Stimulated activated CD8-positive, alpha-beta memory T cell treated with anti-CD3 and anti-CD28 coated beads, Interleukin-2, amount 100 ng/mL, for 1 hour (primary cell): ENCODE measurements at regions not wholly inside any gene's neighbourhood (a gene's known extent, or its start where the extent isn't known, plus 50 kb on each side); places are given as distances from the start of the nearest gene placed in this dataset.
"Not testable (repeated sequence)": the region's sequence is repeated elsewhere in the genome, so short reads cannot be mapped to it uniquely, and the experiment has no call there.

Experiments used
- DNase-seq, 2 donors: peaks; one replicate each; pipeline ENCODE4 v3.0.0-alpha.2; 2020; ENCODE audit warnings: low read depth in 2 of 2

DNA sequence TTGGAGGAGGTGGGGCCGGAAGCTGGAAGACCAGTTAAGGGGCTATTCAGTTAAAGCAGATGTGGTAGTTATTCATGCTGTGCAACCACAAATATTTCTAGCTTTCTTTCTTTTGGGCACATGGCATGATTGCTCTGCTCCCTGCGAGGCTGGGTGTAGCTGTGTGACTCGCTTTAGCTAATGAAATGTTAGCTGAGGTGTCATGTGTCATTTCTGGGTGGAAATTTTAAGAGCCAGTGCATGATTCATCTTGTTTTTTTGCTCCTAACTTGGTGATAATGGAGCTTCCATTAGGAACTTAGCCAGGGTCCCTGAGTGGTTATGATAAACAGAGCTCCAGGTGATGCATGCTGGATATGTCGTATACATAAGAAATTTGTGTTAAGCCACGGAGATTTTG, 300.6 kb downstream of the SATB1 start:
- DNase-seq, result no peak

- DNase-seq, result no peak
Measured at GRCh38 chr3:18122264-18122663, 302.9 kb downstream of the SATB1 start.

DNA sequence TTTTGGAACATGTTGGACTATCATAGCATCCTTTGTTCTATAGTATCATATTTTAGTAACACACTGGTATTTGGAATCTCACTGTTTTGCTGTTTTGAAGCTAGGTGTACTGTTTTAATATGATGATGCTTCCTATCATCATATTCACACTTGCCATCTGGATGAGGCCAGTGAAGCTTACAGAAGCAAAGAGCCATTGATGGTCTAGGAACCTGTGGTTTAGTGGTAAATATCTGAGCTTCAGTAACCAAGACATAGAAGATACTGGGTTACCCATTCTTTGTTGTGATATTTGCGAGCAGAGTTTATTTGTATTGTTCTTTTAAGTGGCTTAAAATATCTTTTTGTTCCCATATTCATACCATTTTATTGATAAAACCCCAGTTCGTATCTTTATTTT, 304.1 kb downstream of the SATB1 start:
- DNase-seq, result no peak

DNA sequence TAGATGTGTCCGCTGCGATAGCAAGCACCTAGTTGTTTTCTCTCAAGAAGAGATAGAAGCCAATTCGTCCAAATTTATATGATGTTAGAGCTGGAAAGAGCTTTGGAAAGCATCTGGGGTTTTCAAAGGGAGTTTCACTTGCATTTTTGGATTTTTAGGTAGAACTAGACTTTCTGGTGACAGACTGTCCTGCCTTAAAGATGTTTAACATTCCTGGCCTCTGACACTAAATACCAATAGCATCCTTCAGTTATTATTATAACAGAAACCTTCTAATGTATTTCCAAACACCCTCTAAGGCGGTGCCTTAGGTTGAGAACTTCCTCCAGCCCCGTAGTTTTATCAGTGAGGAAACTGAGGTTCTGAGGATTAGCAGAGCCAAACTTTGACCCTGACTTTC, 305.3 kb downstream of the SATB1 start:
- DNase-seq, result no peak

DNA sequence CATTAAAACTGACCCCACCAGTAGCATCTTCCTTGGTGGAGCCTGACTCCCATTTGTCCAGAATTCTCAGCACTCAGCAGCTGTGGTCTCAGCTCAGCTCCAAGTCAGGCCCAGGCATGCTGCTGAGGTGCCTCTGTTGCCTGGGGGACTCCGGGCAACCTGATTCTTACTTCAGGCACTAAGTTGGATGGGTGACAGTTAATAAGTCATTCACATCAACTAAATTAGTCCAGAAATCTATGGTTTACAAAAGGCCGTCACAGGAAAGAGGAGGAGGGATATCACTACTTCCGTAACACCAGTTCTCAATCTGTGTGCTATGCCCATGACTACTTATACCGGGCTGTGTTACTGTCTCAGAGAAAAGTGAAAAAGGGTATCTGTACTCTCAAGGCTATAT, 310.2 kb downstream of the SATB1 start:
- DNase-seq, result no peak

DNA sequence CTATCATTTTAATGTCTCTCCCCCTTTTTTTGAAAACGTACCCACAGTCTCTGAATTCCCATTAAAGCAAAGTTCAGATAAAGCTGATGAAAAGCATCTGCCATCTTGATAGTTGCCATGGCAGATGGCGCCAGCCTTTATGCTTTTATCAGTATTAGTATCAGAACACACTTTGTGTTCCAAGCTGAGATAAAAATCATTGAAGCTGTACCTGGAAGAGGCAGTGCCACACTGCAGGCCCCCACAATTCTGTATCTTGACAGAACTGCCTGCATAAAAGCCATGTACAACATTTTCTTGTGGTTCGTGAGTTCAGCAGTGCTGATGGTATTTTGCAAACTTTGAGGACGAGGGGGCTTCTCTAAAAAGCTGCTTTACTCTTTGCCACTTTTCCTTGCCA, 311.7 kb downstream of the SATB1 start:
- no peak for DNase-seq

DNA sequence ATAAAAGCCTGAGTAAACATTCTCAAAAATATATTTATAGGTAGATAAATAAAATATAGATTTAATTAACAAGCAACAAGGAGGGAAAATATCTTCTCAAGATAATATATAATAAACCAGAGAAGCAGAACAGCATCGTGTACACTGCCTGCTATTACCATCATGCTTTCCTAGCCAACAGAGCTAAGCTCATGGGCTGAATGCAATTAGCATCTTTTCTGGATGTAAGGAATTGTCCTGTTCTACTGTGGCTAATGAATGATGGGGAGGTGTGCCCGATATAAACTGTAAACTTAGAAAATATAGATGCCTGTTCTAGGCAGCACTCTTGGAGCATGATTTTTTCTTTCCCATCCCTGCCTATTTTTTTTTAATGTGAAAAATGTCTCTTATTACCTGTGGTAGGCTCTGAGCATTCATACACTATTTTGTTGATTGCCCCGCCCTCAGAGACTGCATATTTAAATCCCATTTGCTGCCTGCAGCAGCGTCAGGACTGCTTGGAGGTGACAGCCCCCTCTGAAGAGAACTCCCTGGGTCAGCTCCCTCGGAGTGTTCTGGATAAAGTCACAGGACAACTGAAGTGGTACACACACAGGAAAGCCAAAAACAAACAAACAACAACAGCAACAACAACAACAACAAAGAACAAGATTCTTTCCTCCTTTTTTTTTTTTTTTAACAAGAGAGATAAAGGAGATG, 312.3 kb downstream of the SATB1 start:
- no peak for DNase-seq

DNA sequence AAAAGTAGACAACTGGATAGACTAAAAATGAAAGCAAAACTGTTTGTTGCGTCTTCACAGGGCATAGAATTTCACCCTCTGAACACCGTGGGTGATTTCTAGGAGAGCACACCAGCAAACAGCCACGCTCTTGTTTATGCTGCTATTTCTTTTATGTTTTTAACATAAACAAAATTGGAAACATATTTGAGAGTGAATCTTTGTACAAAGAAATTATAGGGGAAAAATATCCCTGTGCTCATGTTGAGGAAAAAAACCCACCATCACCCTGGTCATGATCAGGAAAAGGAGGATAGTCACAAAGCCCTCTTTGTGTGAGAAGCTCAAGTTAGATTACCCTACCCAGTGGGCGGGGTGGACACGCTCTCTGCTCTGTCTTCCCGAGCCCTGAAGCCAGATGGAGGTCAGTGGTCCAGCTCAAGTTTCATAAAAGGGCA, 313.3 kb downstream of the SATB1 start:
- DNase-seq, result no peak

- DNase-seq, result no peak
Measured at GRCh38 chr3:18103591-18103990, 321.5 kb downstream of the SATB1 start.

GRCh38 chr3:18100121-18100520, 325.0 kb downstream of the SATB1 start:
- no peak for DNase-seq

DNA sequence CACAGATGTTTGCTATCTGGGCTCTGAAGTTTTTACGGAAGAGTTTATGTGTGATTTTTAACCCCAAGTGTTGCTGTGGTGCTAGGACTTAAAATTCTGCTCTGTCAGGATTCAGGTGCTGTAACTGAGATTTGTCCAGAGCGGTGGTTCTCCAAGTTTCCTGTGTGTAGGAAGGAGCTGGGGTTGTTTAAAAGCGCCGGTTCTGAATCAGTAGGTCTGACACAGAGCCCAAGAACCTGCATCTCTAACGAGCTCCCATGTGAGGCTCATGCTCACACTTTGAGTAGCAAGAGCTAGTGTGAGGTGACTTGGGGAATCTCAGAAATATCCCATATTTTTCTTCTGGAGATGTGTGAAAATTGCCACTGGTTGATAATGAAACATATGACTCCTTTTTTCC, 325.5 kb downstream of the SATB1 start:
- DNase-seq, result no peak

GRCh38 chr3:18098960-18099587, 326.1 kb downstream of the SATB1 start:
- no peak for DNase-seq

GRCh38 chr3:18097989-18098388, 327.1 kb downstream of the SATB1 start:
- DNase-seq, result no peak

- DNase-seq, result no peak
Measured at GRCh38 chr3:18097473-18097872, 327.7 kb downstream of the SATB1 start.

GRCh38 chr3:18092726-18093125, 332.4 kb downstream of the SATB1 start:
- no peak for DNase-seq

DNA sequence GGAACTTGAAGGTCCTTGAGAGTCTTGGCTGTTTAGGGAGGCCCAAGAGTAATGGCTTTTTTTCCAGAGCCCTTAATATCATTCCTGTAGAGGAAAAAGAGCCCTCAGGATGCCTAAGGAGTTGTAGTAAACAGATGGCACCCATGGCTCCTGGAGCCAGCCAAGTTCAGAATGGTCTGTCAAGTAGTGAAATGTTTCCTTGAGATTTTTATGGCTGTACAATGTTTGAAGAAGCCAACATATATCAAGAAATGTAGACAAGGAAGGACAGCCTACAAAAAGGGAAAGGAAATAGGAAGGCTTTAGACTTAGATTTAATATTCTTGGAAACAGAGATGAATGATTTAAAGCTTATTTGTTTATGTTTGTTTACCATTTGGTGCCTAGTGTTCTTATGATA, 334.8 kb downstream of the SATB1 start:
- DNase-seq, result no peak

DNA sequence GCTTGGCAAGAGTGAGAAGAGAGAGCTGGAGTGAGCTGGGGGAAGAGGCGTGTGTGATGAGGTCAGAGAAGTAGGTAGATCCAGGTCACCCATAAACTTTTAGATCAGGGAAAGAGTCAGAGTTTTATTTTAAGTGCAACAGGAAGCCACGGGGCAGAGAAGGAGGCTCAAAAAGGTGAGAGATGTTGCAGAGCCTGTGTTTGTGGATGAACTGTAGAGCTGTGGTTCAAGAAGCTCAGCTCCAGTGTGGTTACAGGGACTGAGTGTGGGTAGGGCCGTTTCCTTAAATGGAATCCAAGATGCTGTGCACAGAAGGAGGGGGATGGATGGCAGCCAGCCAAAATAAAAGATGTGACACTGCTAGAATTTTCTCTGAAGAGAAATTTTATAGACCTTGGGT, 337.2 kb downstream of the SATB1 start:
- DNase-seq, result no peak

DNA sequence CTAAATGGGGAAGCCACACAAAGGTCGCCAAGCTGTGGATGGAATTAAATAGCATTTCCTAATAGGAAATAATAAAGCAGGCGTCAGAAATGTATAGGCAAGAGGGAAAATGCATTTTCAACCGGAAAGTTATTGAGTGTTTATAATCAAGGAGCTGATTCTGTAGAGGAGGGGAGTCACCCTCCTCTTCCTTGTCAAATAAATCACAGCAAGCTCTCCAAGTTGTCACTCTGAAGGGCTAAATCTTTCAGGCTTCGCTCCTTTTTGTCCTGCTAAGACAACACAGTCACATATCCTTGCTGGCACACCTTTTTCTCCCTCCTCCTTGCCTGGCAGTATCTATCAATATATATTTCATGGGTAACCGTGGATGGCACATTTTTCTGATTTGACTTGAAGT, 338.4 kb downstream of the SATB1 start:
- DNase-seq, result no peak

DNA sequence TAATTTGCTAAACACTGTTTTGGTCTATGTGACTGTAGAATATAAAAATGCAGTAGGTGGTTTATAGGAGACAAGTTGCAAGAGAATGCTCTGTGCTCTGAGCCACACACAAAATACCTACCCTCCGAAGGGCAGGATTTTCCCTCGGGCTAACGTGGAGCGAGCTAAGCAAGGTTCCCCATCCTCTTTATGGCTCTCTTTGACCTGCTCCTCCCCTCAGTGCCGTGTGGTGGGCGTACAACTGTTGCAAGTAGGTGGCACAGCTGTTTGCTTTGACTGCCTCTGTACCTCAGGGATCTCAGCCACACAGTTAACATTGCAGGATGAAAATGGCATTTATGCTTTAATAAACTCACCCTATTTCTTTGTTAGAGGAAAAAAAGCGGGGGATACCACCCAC, 339.1 kb downstream of the SATB1 start:
- no peak for DNase-seq

DNA sequence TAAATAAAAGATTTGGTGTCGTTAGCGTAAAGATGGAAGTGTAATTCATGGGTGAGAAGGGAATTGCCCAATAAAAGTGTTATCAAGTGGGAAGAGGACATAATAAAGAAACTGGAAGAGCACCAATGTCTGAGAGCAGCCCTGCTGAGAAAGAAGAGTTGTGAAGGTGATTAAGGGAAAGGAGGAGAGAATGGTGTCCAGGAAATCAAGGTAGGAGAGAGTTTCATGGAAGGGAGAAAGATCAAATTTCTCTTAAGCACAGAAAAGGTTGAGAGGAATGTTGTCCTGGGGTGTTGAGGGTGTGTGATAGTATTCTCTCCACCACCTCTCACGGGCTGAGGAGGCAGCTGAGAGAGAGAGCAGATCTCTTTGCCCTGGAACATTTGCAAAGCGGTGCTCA, 339.7 kb downstream of the SATB1 start:
- DNase-seq, result no peak

GRCh38 chr3:18083273-18083590, 340.8 kb upstream of the TBC1D5 start:
- not testable (repeated sequence) for DNase-seq

DNA sequence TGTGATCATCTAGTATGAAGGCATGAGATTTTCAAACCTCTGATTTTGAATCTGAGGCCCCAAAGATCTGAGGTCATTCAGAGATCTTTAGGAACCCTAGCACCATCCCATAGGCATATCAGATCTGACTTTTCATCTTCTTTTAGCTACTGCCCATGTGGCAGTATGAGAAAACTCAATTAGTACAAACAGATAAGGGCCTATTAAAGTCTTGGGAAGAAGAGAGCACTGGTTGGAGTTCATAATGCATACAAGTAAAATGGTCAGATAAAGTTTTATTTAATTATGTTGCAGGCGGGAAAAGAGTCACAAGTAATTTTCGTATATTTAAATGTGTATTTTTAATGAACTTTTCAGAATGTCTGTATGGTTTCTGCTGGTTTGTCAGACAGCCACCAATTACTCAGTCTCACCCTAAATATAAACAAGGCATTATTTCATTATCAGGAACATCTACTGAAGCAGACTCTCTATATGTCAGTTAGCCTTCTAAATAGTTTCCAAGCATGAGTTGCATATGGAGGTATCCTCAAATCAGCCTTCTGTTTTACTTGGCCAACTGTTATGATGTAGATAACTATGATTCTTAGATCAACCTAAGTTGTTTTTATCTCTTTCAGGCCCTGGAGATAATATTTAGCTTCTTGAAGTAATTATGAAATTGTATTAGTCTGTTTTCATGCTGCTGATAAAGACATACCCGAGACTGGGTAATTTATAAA, 340.3 kb upstream of the TBC1D5 start:
- DNase-seq, result no peak

GRCh38 chr3:18080198-18080689, 337.8 kb upstream of the TBC1D5 start:
- no peak for DNase-seq
